ENCODE measurements at regions not wholly inside any gene's neighbourhood (a gene's known extent, or its start where the extent isn't known, plus 50 kb on each side); places are given as distances from the start of the nearest gene placed in this dataset.

DNA sequence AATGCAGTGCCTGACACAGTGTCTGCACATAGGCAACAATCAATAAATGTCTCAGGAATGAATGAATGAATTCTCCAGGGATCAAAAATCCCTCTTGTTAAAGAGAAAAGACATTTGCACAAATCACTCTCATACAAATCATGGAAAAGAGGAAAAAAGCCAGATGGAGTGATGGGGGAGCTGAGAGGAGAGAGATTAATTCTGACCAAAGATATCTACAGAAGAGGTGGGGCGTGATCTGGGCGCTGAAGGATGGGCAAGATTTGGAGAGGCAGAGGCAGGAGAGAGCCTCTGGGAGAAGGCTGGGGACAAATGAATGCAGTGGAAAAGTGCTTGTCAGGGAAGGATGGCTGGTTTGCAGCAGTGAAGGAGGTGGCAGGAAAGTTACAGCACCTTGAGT is 142.9 kb upstream of the BACH2 start:
- TF ChIP-seq, protein P1, sequence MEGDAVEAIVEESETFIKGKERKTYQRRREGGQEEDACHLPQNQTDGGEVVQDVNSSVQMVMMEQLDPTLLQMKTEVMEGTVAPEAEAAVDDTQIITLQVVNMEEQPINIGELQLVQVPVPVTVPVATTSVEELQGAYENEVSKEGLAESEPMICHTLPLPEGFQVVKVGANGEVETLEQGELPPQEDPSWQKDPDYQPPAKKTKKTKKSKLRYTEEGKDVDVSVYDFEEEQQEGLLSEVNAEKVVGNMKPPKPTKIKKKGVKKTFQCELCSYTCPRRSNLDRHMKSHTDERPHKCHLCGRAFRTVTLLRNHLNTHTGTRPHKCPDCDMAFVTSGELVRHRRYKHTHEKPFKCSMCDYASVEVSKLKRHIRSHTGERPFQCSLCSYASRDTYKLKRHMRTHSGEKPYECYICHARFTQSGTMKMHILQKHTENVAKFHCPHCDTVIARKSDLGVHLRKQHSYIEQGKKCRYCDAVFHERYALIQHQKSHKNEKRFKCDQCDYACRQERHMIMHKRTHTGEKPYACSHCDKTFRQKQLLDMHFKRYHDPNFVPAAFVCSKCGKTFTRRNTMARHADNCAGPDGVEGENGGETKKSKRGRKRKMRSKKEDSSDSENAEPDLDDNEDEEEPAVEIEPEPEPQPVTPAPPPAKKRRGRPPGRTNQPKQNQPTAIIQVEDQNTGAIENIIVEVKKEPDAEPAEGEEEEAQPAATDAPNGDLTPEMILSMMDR (IDR thresholded peaks at IDR 0.05; ENCODE audit: insufficient read depth, low read length): no peak
- TF ChIP-seq POLR2AphosphoS5 (IDR thresholded peaks at IDR 0.05; ENCODE audit: low read depth) (no peak), SPI1 (IDR thresholded peaks at IDR 0.05; ENCODE audit: borderline replicate concordance, low read depth) (no peak), GABPA (IDR thresholded peaks at IDR 0.05; ENCODE audit: low read depth) (no peak)
- TF ChIP-seq, protein P2, sequence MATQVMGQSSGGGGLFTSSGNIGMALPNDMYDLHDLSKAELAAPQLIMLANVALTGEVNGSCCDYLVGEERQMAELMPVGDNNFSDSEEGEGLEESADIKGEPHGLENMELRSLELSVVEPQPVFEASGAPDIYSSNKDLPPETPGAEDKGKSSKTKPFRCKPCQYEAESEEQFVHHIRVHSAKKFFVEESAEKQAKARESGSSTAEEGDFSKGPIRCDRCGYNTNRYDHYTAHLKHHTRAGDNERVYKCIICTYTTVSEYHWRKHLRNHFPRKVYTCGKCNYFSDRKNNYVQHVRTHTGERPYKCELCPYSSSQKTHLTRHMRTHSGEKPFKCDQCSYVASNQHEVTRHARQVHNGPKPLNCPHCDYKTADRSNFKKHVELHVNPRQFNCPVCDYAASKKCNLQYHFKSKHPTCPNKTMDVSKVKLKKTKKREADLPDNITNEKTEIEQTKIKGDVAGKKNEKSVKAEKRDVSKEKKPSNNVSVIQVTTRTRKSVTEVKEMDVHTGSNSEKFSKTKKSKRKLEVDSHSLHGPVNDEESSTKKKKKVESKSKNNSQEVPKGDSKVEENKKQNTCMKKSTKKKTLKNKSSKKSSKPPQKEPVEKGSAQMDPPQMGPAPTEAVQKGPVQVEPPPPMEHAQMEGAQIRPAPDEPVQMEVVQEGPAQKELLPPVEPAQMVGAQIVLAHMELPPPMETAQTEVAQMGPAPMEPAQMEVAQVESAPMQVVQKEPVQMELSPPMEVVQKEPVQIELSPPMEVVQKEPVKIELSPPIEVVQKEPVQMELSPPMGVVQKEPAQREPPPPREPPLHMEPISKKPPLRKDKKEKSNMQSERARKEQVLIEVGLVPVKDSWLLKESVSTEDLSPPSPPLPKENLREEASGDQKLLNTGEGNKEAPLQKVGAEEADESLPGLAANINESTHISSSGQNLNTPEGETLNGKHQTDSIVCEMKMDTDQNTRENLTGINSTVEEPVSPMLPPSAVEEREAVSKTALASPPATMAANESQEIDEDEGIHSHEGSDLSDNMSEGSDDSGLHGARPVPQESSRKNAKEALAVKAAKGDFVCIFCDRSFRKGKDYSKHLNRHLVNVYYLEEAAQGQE (IDR thresholded peaks at IDR 0.05; ENCODE audit: insufficient replicate concordance, low read depth): no peak
